CD14-positive monocyte (primary cell): ENCODE measurements at regions not wholly inside any gene's neighbourhood (a gene's known extent, or its start where the extent isn't known, plus 50 kb on each side); places are given as distances from the start of the nearest gene placed in this dataset.

Experiments used
- DNase-seq, 3 donors: peaks; one replicate each; pipeline ENCODE4 v3.0.0-alpha.2; 2011 to 2022
- H2AFZ ChIP-seq: 2 replicates; pipeline ENCODE4 v1.6.0; 2012; ENCODE audit warnings: mild to moderate bottlenecking, low read depth, low read length, inconsistent platforms; ENCODE audit not compliant: insufficient read depth, poor library complexity, severe bottlenecking
- H3K27ac ChIP-seq, 2 donors: 1 replicate in 1 of 2; 2 replicates in 1 of 2; pipeline ENCODE4 v1.5.1; 2012 to 2013; ENCODE audit warnings: low read length in 2 of 2, control low read depth in 1 of 2, inconsistent platforms in 1 of 2, low read depth in 1 of 2, mild to moderate bottlenecking in 1 of 2
- H3K27me3 ChIP-seq, 2 donors: one replicate each; pipeline versions ENCODE4 v1.6.0 to v1.6.1; 2011 to 2013; ENCODE audit warnings: low read length in 2 of 2; ENCODE audit not compliant: control insufficient read depth in 2 of 2, insufficient read depth in 2 of 2
- H3K36me3 ChIP-seq, 2 donors: replicated peaks in 1 of 2; 1 replicate in 1 of 2; 2 replicates in 1 of 2; pipeline versions ENCODE4 v1.5.1 to v1.6.1; 2012 to 2013; ENCODE audit warnings: low read length in 2 of 2, control low read depth in 1 of 2, inconsistent platforms in 1 of 2, mild to moderate bottlenecking in 1 of 2; ENCODE audit not compliant: insufficient read depth in 2 of 2, control insufficient read depth in 1 of 2
- H3K4me1 ChIP-seq, 2 donors: 1 replicate in 1 of 2; 2 replicates in 1 of 2; pipeline versions ENCODE4 v1.5.1 to v1.6.1; 2012 to 2013; ENCODE audit warnings: low read length in 2 of 2, control low read depth in 1 of 2, inconsistent platforms in 1 of 2, mild to moderate bottlenecking in 1 of 2, moderate library complexity in 1 of 2; ENCODE audit not compliant: insufficient read depth in 2 of 2, control insufficient read depth in 1 of 2
- H3K4me2 ChIP-seq: replicated peaks from 2 replicates; pipeline ENCODE3; 2012; ENCODE audit warnings: low read length, moderate library complexity, mild to moderate bottlenecking; ENCODE audit not compliant: poor library complexity, severe bottlenecking; ENCODE audit errors: extremely low read depth
- H3K4me3 ChIP-seq, 3 experiments: fragments of 200-600 bp in 1 of 3; sonication (generic) in 1 of 3; replicated peaks in 1 of 3; 1 replicate in 2 of 3; 2 replicates in 1 of 3; pipeline ENCODE4 v1.5.1; 2011 to 2013; ENCODE audit warnings: low read length in 3 of 3, mild to moderate bottlenecking in 3 of 3, control low read depth in 2 of 3, low read depth in 2 of 3, inconsistent platforms in 1 of 3, moderate library complexity in 1 of 3
- H3K79me2 ChIP-seq: 2 replicates; pipeline ENCODE4 v1.6.0; 2012; ENCODE audit warnings: mild to moderate bottlenecking, control low read depth, inconsistent platforms, low read length, moderate library complexity; ENCODE audit not compliant: insufficient read depth
- H3K9ac ChIP-seq: 2 replicates; pipeline ENCODE4 v1.6.0; 2017; ENCODE audit warnings: low read length, mild to moderate bottlenecking; ENCODE audit not compliant: insufficient read depth, poor library complexity, severe bottlenecking
- H3K9me3 ChIP-seq, 2 donors: replicated peaks in 1 of 2; 1 replicate in 1 of 2; 2 replicates in 1 of 2; pipeline versions ENCODE4 v1.5.1 to v1.6.1; 2012 to 2013; ENCODE audit warnings: low read length in 2 of 2, control low read depth in 1 of 2; ENCODE audit not compliant: control insufficient read depth in 1 of 2, insufficient read depth in 1 of 2
- H4K20me1 ChIP-seq: 2 replicates; pipeline ENCODE4 v1.6.0; 2012; ENCODE audit warnings: mild to moderate bottlenecking, low read length, control low read depth, moderate library complexity; ENCODE audit not compliant: insufficient read depth
- H3K27ac Mint-ChIP-seq, 7 donors: one replicate each; pipeline ENCODE4 v1.8.0; 2020; ENCODE audit warnings: mild to moderate bottlenecking in 7 of 7, mixed read lengths in 7 of 7, moderate library complexity in 6 of 7, inconsistent platforms in 2 of 7
- H3K27me3 Mint-ChIP-seq, 3 donors: one replicate each; pipeline ENCODE4 v1.8.0; 2021 to 2022; ENCODE audit warnings: low read depth in 3 of 3, mild to moderate bottlenecking in 3 of 3, mixed read lengths in 3 of 3, moderate library complexity in 3 of 3, inconsistent platforms in 1 of 3
- H3K36me3 Mint-ChIP-seq, 2 donors: one replicate each; pipeline ENCODE4 v1.8.0; 2020; ENCODE audit warnings: mixed read lengths in 2 of 2, inconsistent platforms in 1 of 2, mild to moderate bottlenecking in 1 of 2
- H3K4me1 Mint-ChIP-seq: one replicate; pipeline ENCODE4 v1.8.0; 2020; ENCODE audit warnings: mild to moderate bottlenecking, mixed read lengths
- H3K4me3 Mint-ChIP-seq, 2 donors: one replicate each; pipeline ENCODE4 v1.8.0; 2020; ENCODE audit warnings: mild to moderate bottlenecking in 2 of 2, mixed read lengths in 2 of 2, moderate library complexity in 1 of 2
- H3K9me3 Mint-ChIP-seq, 7 donors: one replicate each; pipeline ENCODE4 v1.8.0; 2020 to 2022; ENCODE audit warnings: mixed read lengths in 7 of 7, mild to moderate bottlenecking in 6 of 7, moderate library complexity in 6 of 7, inconsistent platforms in 2 of 7
- WGBS: methylation state at CpG from one replicate; pipeline ENCODE4 v1.1.5; 2013; ENCODE audit warnings: missing lambda C conversion rate; ENCODE audit not compliant: insufficient coverage; 5-methylcytosine and 5-hydroxymethylcytosine counted together
- intact Hi-C, 2 donors: fragments of 100-400 bp; cut with micrococcal nuclease; formaldehyde crosslinking; loops; one replicate each; pipeline versions ENCODE4 v1.15.0 to v1.15.1; 2023
- TF ChIP-seq, protein P1 (sequence below): fragments of 200-600 bp; IDR thresholded peaks from one replicate; pipeline ENCODE4 v1.8.0; 2022; ENCODE audit warnings: antibody characterized with exemption, mild to moderate bottlenecking

- H3K27me3 Mint-ChIP-seq = peaks cover 7 to 19% (median 10%) of the 10 kb centered on the region in 3 donors
- no peaks in the 10 kb centered on the region for H3K79me2 ChIP-seq
- no peak overlapping the region for H3K4me3 ChIP-seq
- H3K9ac ChIP-seq = no peak overlapping the region
- DNase-seq = no peak
- intact Hi-C loops = no loop called here
- 93% methylated on average over 3 of the region's 6 CpGs for WGBS
- no peak overlapping the region for H2AFZ ChIP-seq
- H3K9me3 Mint-ChIP-seq = peaks cover 5 to 13% (median 9%) of the 10 kb centered on the region in 7 donors
- H4K20me1 ChIP-seq = no peaks in the 10 kb centered on the region
- no peaks in the 10 kb centered on the region for H3K4me1 ChIP-seq
- no peaks in the 10 kb centered on the region for H3K36me3 ChIP-seq
- no peak overlapping the region for H3K27ac ChIP-seq
- peaks cover 5 to 7% of the 10 kb centered on the region in 2 donors for H3K9me3 ChIP-seq
- no peak overlapping the region for H3K4me3 Mint-ChIP-seq
- H3K4me1 Mint-ChIP-seq = no peaks in the 10 kb centered on the region
- no peaks in the 10 kb centered on the region for H3K36me3 Mint-ChIP-seq
- TF ChIP-seq, protein P1, sequence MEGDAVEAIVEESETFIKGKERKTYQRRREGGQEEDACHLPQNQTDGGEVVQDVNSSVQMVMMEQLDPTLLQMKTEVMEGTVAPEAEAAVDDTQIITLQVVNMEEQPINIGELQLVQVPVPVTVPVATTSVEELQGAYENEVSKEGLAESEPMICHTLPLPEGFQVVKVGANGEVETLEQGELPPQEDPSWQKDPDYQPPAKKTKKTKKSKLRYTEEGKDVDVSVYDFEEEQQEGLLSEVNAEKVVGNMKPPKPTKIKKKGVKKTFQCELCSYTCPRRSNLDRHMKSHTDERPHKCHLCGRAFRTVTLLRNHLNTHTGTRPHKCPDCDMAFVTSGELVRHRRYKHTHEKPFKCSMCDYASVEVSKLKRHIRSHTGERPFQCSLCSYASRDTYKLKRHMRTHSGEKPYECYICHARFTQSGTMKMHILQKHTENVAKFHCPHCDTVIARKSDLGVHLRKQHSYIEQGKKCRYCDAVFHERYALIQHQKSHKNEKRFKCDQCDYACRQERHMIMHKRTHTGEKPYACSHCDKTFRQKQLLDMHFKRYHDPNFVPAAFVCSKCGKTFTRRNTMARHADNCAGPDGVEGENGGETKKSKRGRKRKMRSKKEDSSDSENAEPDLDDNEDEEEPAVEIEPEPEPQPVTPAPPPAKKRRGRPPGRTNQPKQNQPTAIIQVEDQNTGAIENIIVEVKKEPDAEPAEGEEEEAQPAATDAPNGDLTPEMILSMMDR = no peak
- H3K27me3 ChIP-seq = peaks cover 7 to 11% of the 10 kb centered on the region in 2 donors
- no peak overlapping the region for H3K27ac Mint-ChIP-seq
- H3K4me2 ChIP-seq = no peak overlapping the region
Measured at GRCh38 chr2:236826606-236827156, 257.1 kb downstream of the ACKR3 start.

DNA sequence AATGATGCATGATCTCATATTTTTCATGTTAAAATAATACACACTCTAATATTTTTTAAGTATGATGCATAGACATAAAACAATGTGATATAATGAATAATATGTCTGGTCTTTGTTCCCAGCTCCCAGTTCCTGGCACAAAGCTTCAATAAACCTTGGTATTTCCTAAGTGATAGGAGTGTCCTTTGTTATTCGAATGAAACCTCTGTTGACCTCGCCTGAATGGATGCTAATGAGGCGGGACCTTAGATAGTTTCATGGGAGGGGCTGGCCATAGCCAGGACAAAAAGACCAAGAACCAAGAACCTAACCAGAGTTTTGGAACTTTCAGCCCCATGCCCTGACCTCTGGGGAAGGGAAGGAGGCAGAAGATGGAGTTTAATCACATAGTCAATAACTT, 257.7 kb upstream of the COPS8 start:
- no peaks in the 10 kb centered on the region for H3K36me3 Mint-ChIP-seq
- WGBS = no CpG with 5 or more reads among the region's 3 CpGs

More for the DNA sequence above, 257.7 kb upstream of the COPS8 start:
- Histone ChIP-seq H3K9me3 (no peaks in the 10 kb centered on the region), H3K79me2 (no peaks in the 10 kb centered on the region), H3K9ac (no peak overlapping the region), H2AFZ (no peak overlapping the region), H3K4me1 (no peaks in the 10 kb centered on the region), H3K4me3 (no peak overlapping the region), H3K4me2 (no peak overlapping the region), H3K27me3 (peaks cover 2 to 12% of the 10 kb centered on the region in 2 donors), H3K27ac (no peak overlapping the region), H3K36me3 (no peaks in the 10 kb centered on the region), H4K20me1 (no peaks in the 10 kb centered on the region)
- TF ChIP-seq, protein P1 = no peak
- Mint-ChIP-seq H3K4me3 (no peak overlapping the region), H3K4me1 (no peaks in the 10 kb centered on the region), H3K27ac (no peak overlapping the region), H3K9me3 (peaks cover 0 to 8% (median 0%) of the 10 kb centered on the region in 7 donors), H3K27me3 (peaks cover 10 to 22% (median 11%) of the 10 kb centered on the region in 3 donors)
- intact Hi-C loops = no loop called here
- no peak for DNase-seq
